ENCODE measurements at regions not wholly inside any gene's neighbourhood (a gene's known extent, or its start where the extent isn't known, plus 50 kb on each side); places are given as distances from the start of the nearest gene placed in this dataset.

DNA sequence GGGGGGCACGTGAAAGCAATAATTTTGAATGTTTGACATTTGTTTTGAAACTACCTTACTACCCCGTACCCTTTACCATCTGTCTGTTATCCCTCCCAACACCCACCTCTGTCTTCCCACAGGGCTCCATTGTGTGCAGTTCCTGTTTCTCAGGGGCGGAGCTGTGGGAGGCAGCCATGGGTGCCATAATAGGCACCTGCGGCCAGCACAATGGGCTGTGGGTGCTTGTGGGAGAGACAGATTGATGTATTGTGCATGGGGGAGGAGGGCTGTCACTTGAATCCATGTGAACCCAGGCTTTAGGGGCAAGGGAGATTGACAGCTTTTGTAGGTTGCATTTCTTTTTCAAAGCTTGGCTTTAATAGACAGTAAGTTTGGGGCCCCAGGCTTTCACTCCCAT, 122.6 kb upstream of the CXorf66 start:
- TF ChIP-seq POLR2A (IDR thresholded peaks at IDR 0.05) (no peak), EP300 (IDR thresholded peaks at IDR 0.05; ENCODE audit: low read depth) (no peak)
- TF ChIP-seq, protein P1, sequence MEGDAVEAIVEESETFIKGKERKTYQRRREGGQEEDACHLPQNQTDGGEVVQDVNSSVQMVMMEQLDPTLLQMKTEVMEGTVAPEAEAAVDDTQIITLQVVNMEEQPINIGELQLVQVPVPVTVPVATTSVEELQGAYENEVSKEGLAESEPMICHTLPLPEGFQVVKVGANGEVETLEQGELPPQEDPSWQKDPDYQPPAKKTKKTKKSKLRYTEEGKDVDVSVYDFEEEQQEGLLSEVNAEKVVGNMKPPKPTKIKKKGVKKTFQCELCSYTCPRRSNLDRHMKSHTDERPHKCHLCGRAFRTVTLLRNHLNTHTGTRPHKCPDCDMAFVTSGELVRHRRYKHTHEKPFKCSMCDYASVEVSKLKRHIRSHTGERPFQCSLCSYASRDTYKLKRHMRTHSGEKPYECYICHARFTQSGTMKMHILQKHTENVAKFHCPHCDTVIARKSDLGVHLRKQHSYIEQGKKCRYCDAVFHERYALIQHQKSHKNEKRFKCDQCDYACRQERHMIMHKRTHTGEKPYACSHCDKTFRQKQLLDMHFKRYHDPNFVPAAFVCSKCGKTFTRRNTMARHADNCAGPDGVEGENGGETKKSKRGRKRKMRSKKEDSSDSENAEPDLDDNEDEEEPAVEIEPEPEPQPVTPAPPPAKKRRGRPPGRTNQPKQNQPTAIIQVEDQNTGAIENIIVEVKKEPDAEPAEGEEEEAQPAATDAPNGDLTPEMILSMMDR (IDR thresholded peaks at IDR 0.05), result no peak

All from transverse colon (tissue), 3 donors.